CD4-positive, alpha-beta T cell treated with Interleukin-1 beta for 1 hour (primary cell): ENCODE measurements at regions not wholly inside any gene's neighbourhood (a gene's known extent, or its start where the extent isn't known, plus 50 kb on each side); places are given as distances from the start of the nearest gene placed in this dataset.
"Not testable (repeated sequence)": the region's sequence is repeated elsewhere in the genome, so short reads cannot be mapped to it uniquely, and the experiment has no call there.

Experiments
- DNase-seq, 2 donors: peaks; one replicate each; pipeline ENCODE4 v3.0.0-alpha.2; 2020 to 2022

- no peak for DNase-seq
Observed at GRCh38 chr21:20877976-20878375, 120.2 kb upstream of the NCAM2 start.

GRCh38 chr21:20882462-20883407, 115.5 kb upstream of the NCAM2 start:
- no peak for DNase-seq

GRCh38 chr21:20883408-20883800, 114.8 kb upstream of the NCAM2 start:
- DNase-seq: no peak

- DNase-seq: no peak
Observed at GRCh38 chr21:20902511-20902910, 95.7 kb upstream of the NCAM2 start.

GRCh38 chr21:20902998-20903397, 95.2 kb upstream of the NCAM2 start:
- DNase-seq: no peak

- not testable (repeated sequence) for DNase-seq
Observed at GRCh38 chr21:20927555-20927954, 70.7 kb upstream of the NCAM2 start.

GRCh38 chr21:20942523-20942922, 55.7 kb upstream of the NCAM2 start:
- DNase-seq: no peak

- no peak for DNase-seq
Observed at GRCh38 chr21:20943561-20943997, 54.6 kb upstream of the NCAM2 start.

- no peak for DNase-seq
Observed at GRCh38 chr21:20944139-20944538, 54.1 kb upstream of the NCAM2 start.

- no peak for DNase-seq
Observed at GRCh38 chr21:20946701-20947100, 51.5 kb upstream of the NCAM2 start.
